ENCODE measurements at regions not wholly inside any gene's neighbourhood (a gene's known extent, or its start where the extent isn't known, plus 50 kb on each side); places are given as distances from the start of the nearest gene placed in this dataset.

DNA sequence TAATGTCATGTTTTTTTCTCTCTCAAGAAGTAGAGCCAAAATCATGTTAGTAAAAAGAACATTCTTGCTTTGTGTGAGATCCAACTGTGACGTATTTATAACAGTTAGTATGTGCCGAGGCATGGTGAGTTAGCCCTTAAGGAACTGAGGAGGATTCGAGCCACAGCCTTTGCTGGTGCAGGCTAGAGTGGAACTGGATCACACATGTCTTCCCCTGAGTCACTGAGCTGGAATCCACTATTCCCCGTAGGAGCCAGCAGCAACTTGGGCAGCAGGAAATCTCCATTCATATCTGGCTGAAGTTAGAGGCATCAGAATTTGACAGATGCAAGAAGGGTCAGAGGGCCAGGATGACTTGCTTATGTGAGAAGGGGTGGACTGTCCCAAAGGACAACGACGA, 144.6 kb upstream of the KIT start:
- Histone ChIP-seq H4K91ac (replicated peaks; ENCODE audit: insufficient read length, low read length) (no peak overlapping the region), H3K27me3 (replicated peaks in 1 of 4; ENCODE audit: control insufficient read depth in 3 of 4, extremely low read depth in 1 of 4, insufficient read depth in 3 of 4, low read length in 3 of 4) (no peaks in the 10 kb centered on the region), H3K4me3 (ENCODE audit: extremely low read depth in 1 of 4, insufficient read depth in 2 of 4, low read depth in 3 of 4, low read length in 4 of 4) (no peak overlapping the region), H3K79me1 (ENCODE audit: low read depth, low read length) (no peaks in the 10 kb centered on the region), H3K27ac (ENCODE audit: low read depth, low read length) (no peak overlapping the region), H3K23me2 (ENCODE audit: low read depth, low read length) (no peaks in the 10 kb centered on the region), H3K4me2 (ENCODE audit: insufficient read depth in 1 of 2, low read depth in 2 of 2, low read length in 2 of 2) (no peak overlapping the region), H2BK15ac (ENCODE audit: low read length) (no peak overlapping the region), H3K18ac (ENCODE audit: extremely low read depth, low read length) (no peak overlapping the region), H2AFZ (ENCODE audit: low read length) (no peak overlapping the region), H4K5ac (ENCODE audit: insufficient read length, low read depth, low read length) (no peak overlapping the region), H3K56ac (replicated peaks; ENCODE audit: insufficient read length, low read depth, low read length) (no peak overlapping the region), H2BK120ac (replicated peaks; ENCODE audit: low read depth, low read length) (no peak overlapping the region), H3K4ac (replicated peaks; ENCODE audit: insufficient read length, low read depth, low read length) (no peak overlapping the region), H2AK5ac (ENCODE audit: low read depth, low read length) (no peak overlapping the region), H3K14ac (ENCODE audit: insufficient read length) (no peak overlapping the region), H2BK12ac (ENCODE audit: low read depth, low read length) (no peak overlapping the region), H2BK20ac (ENCODE audit: low read length) (no peak overlapping the region), H2BK5ac (ENCODE audit: low read depth, low read length) (no peak overlapping the region), H4K20me1 (replicated peaks in 1 of 2; ENCODE audit: control insufficient read depth in 1 of 2, insufficient read depth in 2 of 2, low read length in 2 of 2) (no peaks in the 10 kb centered on the region), H3K4me1 (replicated peaks in 1 of 4; ENCODE audit: control insufficient read depth in 3 of 4, insufficient read depth in 4 of 4, low read length in 3 of 4) (peaks cover 0 to 4% (median 1%) of the 10 kb centered on the region in 4 experiments; a peak in 3 of 7 replicates), H4K8ac (ENCODE audit: extremely low read depth, insufficient read depth, low read length) (no peak overlapping the region), H3K36me3 (ENCODE audit: control insufficient read depth in 2 of 4, insufficient read depth in 4 of 4, low read length in 3 of 4) (no peaks in the 10 kb centered on the region), H3K9ac (replicated peaks in 1 of 4; ENCODE audit: extremely low read depth in 1 of 4, low read depth in 3 of 4, low read length in 3 of 4) (no peak overlapping the region), H3K9me3 (ENCODE audit: insufficient read depth in 2 of 2, low read depth in 1 of 2, low read length in 1 of 2) (no peaks in the 10 kb centered on the region), H3K79me2 (ENCODE audit: control insufficient read depth in 1 of 2, insufficient read depth in 2 of 2, low read length in 2 of 2) (no peaks in the 10 kb centered on the region), H3K23ac (ENCODE audit: insufficient read length) (no peak overlapping the region)
- WGBS, 2 experiments (ENCODE audit: extremely low coverage in 1 of 2, insufficient coverage in 1 of 2, insufficient read length in 1 of 2, insufficient replicate concordance in 2 of 2, low coverage in 1 of 2, low lambda C conversion rate in 2 of 2, missing lambda C conversion rate in 1 of 2): 91% methylated on average over 6 of the region's 6 CpGs; no CpG with 5 or more reads in 1 of the 2 experiments
- ChIA-PET POLR2A (ENCODE audit: partially characterized antibody) (no interaction called here), CTCF (ENCODE audit: partially characterized antibody) (no interaction called here)
- DNase-seq (ENCODE audit: low read depth in 1 of 2, low spot score in 2 of 2): no peak
- FAIRE-seq: no peak
- TF ChIP-seq TAF1 (IDR thresholded peaks at IDR 0.05; ENCODE audit: low read depth, low read length): no peak
- TF ChIP-seq RAD21 (IDR thresholded peaks at IDR 0.05 in 1 of 2, conservative IDR thresholded peaks at IDR 0.05 in 1 of 2; ENCODE audit: low read depth in 2 of 2, low read length in 2 of 2): no peak
